Gastroesophageal sphincter (tissue), 3 donors: ENCODE measurements at regions not wholly inside any gene's neighbourhood (a gene's known extent, or its start where the extent isn't known, plus 50 kb on each side); places are given as distances from the start of the nearest gene placed in this dataset.

Experiments used
- CTCF ChIP-seq, 4 experiments: fragments of 200-600 bp in 2 of 4; fragments of 450-650 bp in 2 of 4; sonication (generic) in 1 of 4; IDR thresholded peaks; one replicate each; pipeline ENCODE4 v1.5.1; 2017 to 2019; ENCODE audit warnings: antibody characterized with exemption in 4 of 4, mild to moderate bottlenecking in 2 of 4, moderate library complexity in 2 of 4
- EP300 ChIP-seq: sonication (generic); formaldehyde crosslinking; IDR thresholded peaks from one replicate; pipeline ENCODE4 v1.6.1; 2017; ENCODE audit warnings: antibody characterized with exemption, mild to moderate bottlenecking
- POLR2A ChIP-seq, 2 donors: fragments of 450-650 bp; IDR thresholded peaks; one replicate each; pipeline ENCODE4 v1.6.1; 2017; ENCODE audit warnings: antibody characterized with exemption in 2 of 2, mild to moderate bottlenecking in 2 of 2, moderate library complexity in 1 of 2
- POLR2AphosphoS5 ChIP-seq: sonication (generic); formaldehyde crosslinking; IDR thresholded peaks from one replicate; pipeline ENCODE4 v1.6.1; 2017; ENCODE audit warnings: antibody characterized with exemption

GRCh38 chr16:59748531-59748930, 1014.4 kb upstream of the GOT2 start:
- TF ChIP-seq CTCF (IDR thresholded peaks at IDR 0.05) (no peak), EP300 (no peak), POLR2AphosphoS5 (no peak), POLR2A (IDR thresholded peaks at IDR 0.05) (no peak)
